ENCODE measurements at regions not wholly inside any gene's neighbourhood (a gene's known extent, or its start where the extent isn't known, plus 50 kb on each side); places are given as distances from the start of the nearest gene placed in this dataset.

- no peak for TF ChIP-seq PREB (CRISPR knock-in tag; IDR thresholded peaks at IDR 0.05; ENCODE audit: borderline replicate concordance)
- no peak for TF ChIP-seq NR3C1 (CRISPR knock-in tag; conservative IDR thresholded peaks at IDR 0.05; ENCODE audit: low read depth)
- no peak for TF ChIP-seq SMAD4 (CRISPR knock-in tag; IDR thresholded peaks at IDR 0.05)
Observed at GRCh38 chrX:20753076-20753475, 486.4 kb upstream of the RPS6KA3 start (continued).

- H3K27ac Mint-ChIP-seq: no peak overlapping the region
Observed at GRCh38 chrX:20746690-20747089, 480.0 kb upstream of the RPS6KA3 start.

GRCh38 chrX:20743046-20743445 lies 476.3 kb upstream of the RPS6KA3 start:
- CTCF ChIA-PET: no interaction called here
- Mint-ChIP-seq H3K4me1 (0 out of 2 replicates have a peak, but pooled peaks cover 2% of the 10 kb centered on the region), H3K36me3 (no peaks in the 10 kb centered on the region), H3K4me3 (no peak overlapping the region), H3K27ac (no peak overlapping the region), H3K9me3 (no peaks in the 10 kb centered on the region), H3K27me3 (ENCODE audit: low read depth) (no peaks in the 10 kb centered on the region)
- DNase-seq (ENCODE audit: low spot score) (no peak), ATAC-seq (no peak)
- POLR2A ChIA-PET: no interaction called here
- no peak for TF ChIP-seq SOX15 (CRISPR knock-in tag; IDR thresholded peaks at IDR 0.05)
- TF ChIP-seq SP1 (CRISPR knock-in tag; conservative IDR thresholded peaks at IDR 0.05): no peak
- no peak for TF ChIP-seq ZNF416 (CRISPR knock-in tag; IDR thresholded peaks at IDR 0.05)
- no peak for TF ChIP-seq ZMAT4 (CRISPR knock-in tag; IDR thresholded peaks at IDR 0.05)
- no peak for TF ChIP-seq NFE2L1 (CRISPR knock-in tag; IDR thresholded peaks at IDR 0.05)
- TF ChIP-seq ATF6 (CRISPR knock-in tag; IDR thresholded peaks at IDR 0.05): no peak
- no peak for TF ChIP-seq ZNF425 (CRISPR knock-in tag; conservative IDR thresholded peaks at IDR 0.05)
- TF ChIP-seq STAT6 (CRISPR knock-in tag; conservative IDR thresholded peaks at IDR 0.05; ENCODE audit: low read depth): no peak
- no peak for TF ChIP-seq ZSCAN18 (CRISPR knock-in tag; IDR thresholded peaks at IDR 0.05)
- no peak for TF ChIP-seq NFYB (CRISPR knock-in tag; conservative IDR thresholded peaks at IDR 0.05; ENCODE audit: low read depth)
- no peak for TF ChIP-seq CTCF (IDR thresholded peaks at IDR 0.05)
- TF ChIP-seq FOXK1 (CRISPR knock-in tag; IDR thresholded peaks at IDR 0.05): no peak
- no peak for TF ChIP-seq ZNF423 (CRISPR knock-in tag; IDR thresholded peaks at IDR 0.05)
- TF ChIP-seq ZNF396 (CRISPR knock-in tag; IDR thresholded peaks at IDR 0.05; ENCODE audit: borderline replicate concordance): no peak
- TF ChIP-seq USF2 (CRISPR knock-in tag; IDR thresholded peaks at IDR 0.05): no peak

More at GRCh38 chrX:20746690-20747089, 480.0 kb upstream of the RPS6KA3 start:
- Mint-ChIP-seq H3K27me3 (ENCODE audit: low read depth) (no peaks in the 10 kb centered on the region), H3K9me3 (no peaks in the 10 kb centered on the region), H3K4me3 (no peak overlapping the region), H3K36me3 (no peaks in the 10 kb centered on the region), H3K4me1 (no peaks in the 10 kb centered on the region)
- ChIA-PET CTCF (interaction anchor here (0.7 kb wide), 2 partner anchors 187 to 733 kb away, joined by 3 to 6 read pairs; no protein-coding TSS in a partner anchor), POLR2A (no interaction called here)
- ATAC-seq (no peak), DNase-seq (ENCODE audit: low spot score) (no peak)
- TF ChIP-seq IRF1 (CRISPR knock-in tag; IDR thresholded peaks at IDR 0.05): no peak
- no peak for TF ChIP-seq CBFB (CRISPR knock-in tag; IDR thresholded peaks at IDR 0.05; ENCODE audit: low read depth)

All from WTC11 (cell line).